Transverse colon (tissue), 4 donors: ENCODE measurements at regions not wholly inside any gene's neighbourhood (a gene's known extent, or its start where the extent isn't known, plus 50 kb on each side); places are given as distances from the start of the nearest gene placed in this dataset.

Source experiments
- DNase-seq: peaks from one replicate; pipeline ENCODE4 v3.0.0-alpha.2; 2019
- H3K27ac ChIP-seq, 4 donors: fragments of 200-600 bp; sonication (generic); 2 replicates each; pipeline ENCODE4 v1.5.1; 2016 to 2018; ENCODE audit warnings: inconsistent platforms in 4 of 4
- H3K27me3 ChIP-seq: fragments of 200-600 bp; sonication (generic); 2 replicates; pipeline ENCODE4 v1.5.1; 2017; ENCODE audit warnings: inconsistent platforms
- H3K36me3 ChIP-seq, 4 donors: fragments of 200-600 bp; sonication (generic); 2 replicates each; pipeline ENCODE4 v1.5.1; 2017 to 2019; ENCODE audit warnings: inconsistent platforms in 4 of 4
- H3K4me1 ChIP-seq, 4 donors: fragments of 200-600 bp; sonication (generic); 2 replicates each; pipeline ENCODE4 v1.5.1; 2017 to 2020; ENCODE audit warnings: inconsistent platforms in 4 of 4
- H3K4me3 ChIP-seq, 4 donors: fragments of 200-600 bp; sonication (generic); 1 replicate in 1 of 4; 2 replicates in 3 of 4; pipeline versions ENCODE4 v1.5.1 to v1.6.1; 2017 to 2019; ENCODE audit warnings: inconsistent platforms in 4 of 4
- H3K9me3 ChIP-seq, 2 donors: fragments of 200-600 bp; sonication (generic); 2 replicates each; pipeline ENCODE4 v1.5.1; 2017 to 2019; ENCODE audit warnings: inconsistent platforms in 2 of 2
- EP300 ChIP-seq: sonication (generic); formaldehyde crosslinking; IDR thresholded peaks from one replicate; pipeline ENCODE4 v1.6.1; 2017; ENCODE audit warnings: antibody characterized with exemption, low read depth
- POLR2A ChIP-seq: fragments of 450-650 bp; IDR thresholded peaks from one replicate; pipeline ENCODE4 v1.6.1; 2016; ENCODE audit warnings: antibody characterized with exemption, mild to moderate bottlenecking, moderate library complexity
- POLR2AphosphoS5 ChIP-seq, 3 donors: sonication (generic); formaldehyde crosslinking; IDR thresholded peaks; one replicate each; pipeline ENCODE4 v1.6.1; 2016; ENCODE audit warnings: antibody characterized with exemption in 3 of 3
- WGBS, 2 donors: methylation state at CpG; one replicate each; pipeline ENCODE4 v1.1.5; 2018; ENCODE audit warnings: low coverage in 1 of 2; 5-methylcytosine and 5-hydroxymethylcytosine counted together
- in situ Hi-C, 4 donors: fragments of 200-750 bp; cut with MboI; loops; one replicate each; pipeline versions ENCODE4 v1.15.0 to v1.15.1; 2017; ENCODE audit warnings: low sequenced_read_pairs in 3 of 4, low pct_ligation_motif_present in 1 of 4, low pct_unique_long_range_greater_than_20kb in 1 of 4
- intact Hi-C: fragments of 100-400 bp; cut with DNase I; formaldehyde crosslinking; loops from one replicate; pipeline ENCODE4 v1.15.1; 2023; ENCODE audit warnings: low total_unique reads
- TF ChIP-seq, protein P1 (sequence below), 5 experiments: fragments of 200-600 bp in 3 of 5; fragments of 450-650 bp in 2 of 5; sonication (generic) in 3 of 5; IDR thresholded peaks; 1 replicate in 2 of 5; 2 replicates in 3 of 5; pipeline ENCODE4 v1.5.1; 2016 to 2017; ENCODE audit warnings: antibody characterized with exemption in 5 of 5, inconsistent platforms in 3 of 5, mild to moderate bottlenecking in 2 of 5, moderate library complexity in 1 of 5

GRCh38 chr1:170866646-170867045 lies 68.7 kb upstream of the MROH9 start:
- intact Hi-C loops (no loop called here), in situ Hi-C loops (no loop called here)
- Histone ChIP-seq H3K4me1 (no peaks in the 10 kb centered on the region), H3K36me3 (no peaks in the 10 kb centered on the region), H3K4me3 (no peak overlapping the region), H3K27ac (no peak overlapping the region), H3K9me3 (no peaks in the 10 kb centered on the region), H3K27me3 (no peaks in the 10 kb centered on the region)
- DNase-seq, result no peak
- TF ChIP-seq POLR2A (no peak), EP300 (no peak), POLR2AphosphoS5 (IDR thresholded peaks at IDR 0.05) (no peak)
- TF ChIP-seq, protein P1, sequence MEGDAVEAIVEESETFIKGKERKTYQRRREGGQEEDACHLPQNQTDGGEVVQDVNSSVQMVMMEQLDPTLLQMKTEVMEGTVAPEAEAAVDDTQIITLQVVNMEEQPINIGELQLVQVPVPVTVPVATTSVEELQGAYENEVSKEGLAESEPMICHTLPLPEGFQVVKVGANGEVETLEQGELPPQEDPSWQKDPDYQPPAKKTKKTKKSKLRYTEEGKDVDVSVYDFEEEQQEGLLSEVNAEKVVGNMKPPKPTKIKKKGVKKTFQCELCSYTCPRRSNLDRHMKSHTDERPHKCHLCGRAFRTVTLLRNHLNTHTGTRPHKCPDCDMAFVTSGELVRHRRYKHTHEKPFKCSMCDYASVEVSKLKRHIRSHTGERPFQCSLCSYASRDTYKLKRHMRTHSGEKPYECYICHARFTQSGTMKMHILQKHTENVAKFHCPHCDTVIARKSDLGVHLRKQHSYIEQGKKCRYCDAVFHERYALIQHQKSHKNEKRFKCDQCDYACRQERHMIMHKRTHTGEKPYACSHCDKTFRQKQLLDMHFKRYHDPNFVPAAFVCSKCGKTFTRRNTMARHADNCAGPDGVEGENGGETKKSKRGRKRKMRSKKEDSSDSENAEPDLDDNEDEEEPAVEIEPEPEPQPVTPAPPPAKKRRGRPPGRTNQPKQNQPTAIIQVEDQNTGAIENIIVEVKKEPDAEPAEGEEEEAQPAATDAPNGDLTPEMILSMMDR (IDR thresholded peaks at IDR 0.05), result no peak
- 38 to 67% methylated on average over 1 of the region's 1 CpG for WGBS, 2 donors

DNA sequence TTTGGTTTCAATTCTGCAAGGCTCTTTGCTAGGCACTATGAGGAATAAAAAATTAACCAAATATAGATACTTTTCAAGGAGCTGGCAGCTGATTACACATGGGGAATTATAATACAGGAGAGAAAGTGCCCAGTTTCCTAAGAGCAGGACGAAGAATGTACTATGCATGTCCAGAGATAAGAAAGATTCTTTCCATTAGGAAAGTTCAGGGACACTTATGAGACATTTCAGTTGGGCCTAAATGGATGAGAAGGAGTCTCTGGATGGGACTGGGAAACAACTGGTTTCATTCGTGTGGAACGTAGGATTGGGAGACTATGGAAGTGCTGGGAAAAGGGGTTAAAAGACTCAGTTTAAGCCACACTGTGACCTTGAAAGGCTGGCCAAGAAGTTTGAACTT lies 63.5 kb upstream of the MROH9 start:
- no peak overlapping the region for H3K27ac ChIP-seq
- in situ Hi-C loops, result no loop called here
- TF ChIP-seq, protein P1 (IDR thresholded peaks at IDR 0.05), result no peak
- TF ChIP-seq POLR2AphosphoS5 (IDR thresholded peaks at IDR 0.05), result no peak
- TF ChIP-seq EP300, result no peak
- TF ChIP-seq POLR2A, result no peak
- no peaks in the 10 kb centered on the region for H3K4me1 ChIP-seq
- WGBS, 2 donors, result 77 to 88% methylated on average over 3 of the region's 3 CpGs
- H3K4me3 ChIP-seq, result no peak overlapping the region
- DNase-seq, result no peak
- H3K27me3 ChIP-seq, result no peaks in the 10 kb centered on the region
- H3K36me3 ChIP-seq, result no peaks in the 10 kb centered on the region
- H3K9me3 ChIP-seq, result no peaks in the 10 kb centered on the region
- intact Hi-C loops, result no loop called here

GRCh38 chr1:170872663-170873062 lies 62.7 kb upstream of the MROH9 start:
- Histone ChIP-seq H3K27me3 (no peaks in the 10 kb centered on the region), H3K36me3 (no peaks in the 10 kb centered on the region), H3K9me3 (no peaks in the 10 kb centered on the region), H3K27ac (no peak overlapping the region), H3K4me1 (no peaks in the 10 kb centered on the region), H3K4me3 (no peak overlapping the region)
- intact Hi-C loops (no loop called here), in situ Hi-C loops (no loop called here)
- DNase-seq, result no peak
- 40 to 58% methylated on average over 2 of the region's 2 CpGs for WGBS, 2 donors
- TF ChIP-seq EP300 (no peak), POLR2A (no peak), POLR2AphosphoS5 (IDR thresholded peaks at IDR 0.05) (no peak)
- TF ChIP-seq, protein P1 (IDR thresholded peaks at IDR 0.05), result no peak

DNA sequence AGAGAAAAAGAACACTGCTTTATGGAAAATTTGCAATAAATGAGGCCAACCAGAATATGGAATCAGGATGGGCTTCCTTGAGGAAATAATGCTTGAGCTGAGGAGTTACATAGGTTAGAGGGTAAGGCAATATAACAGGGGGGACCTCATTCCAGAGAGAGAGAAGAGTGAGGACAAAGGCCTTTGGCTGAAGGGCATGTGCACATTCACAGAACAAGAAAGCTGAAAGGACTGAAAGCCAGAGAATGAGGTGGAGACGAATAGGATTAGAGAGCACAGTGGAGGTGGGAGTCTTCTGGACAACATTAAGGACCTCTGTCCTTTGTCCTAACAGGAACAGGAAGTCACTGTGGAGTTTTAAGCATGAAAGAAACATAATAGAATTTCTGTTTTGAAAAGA lies 60.7 kb upstream of the MROH9 start:
- intact Hi-C loops, result no loop called here
- Histone ChIP-seq H3K9me3 (no peaks in the 10 kb centered on the region), H3K4me3 (no peak overlapping the region), H3K27ac (no peak overlapping the region), H3K4me1 (no peaks in the 10 kb centered on the region), H3K36me3 (no peaks in the 10 kb centered on the region), H3K27me3 (no peaks in the 10 kb centered on the region)
- in situ Hi-C loops, result loop anchor here in 1 of 4 donors (25.0 kb wide), 1 partner anchor 962 kb away; no protein-coding TSS in a partner anchor
- DNase-seq, result no peak
- WGBS, 2 donors, result 57 to 68% methylated on average over 1 of the region's 1 CpG
- TF ChIP-seq EP300 (no peak), POLR2A (no peak), POLR2AphosphoS5 (IDR thresholded peaks at IDR 0.05) (no peak)
- TF ChIP-seq, protein P1 (IDR thresholded peaks at IDR 0.05), result no peak
